Endothelial cell of umbilical vein (primary cell): ENCODE measurements at regions not wholly inside any gene's neighbourhood (a gene's known extent, or its start where the extent isn't known, plus 50 kb on each side); places are given as distances from the start of the nearest gene placed in this dataset.

Experiments
- BruUV-seq: library from RNA; stranded (reverse); fragments of 400-500 nt; replicated peaks from 2 replicates; lab custom pipeline; 2021; lab: Mats Ljungman, UMichigan
- CTCF ChIA-PET: fragments of 300-600, 350-600 bp; sonication (Branson Sonifier 250); formaldehyde crosslinking; loops from one replicate; lab custom pipeline; 2021; ENCODE audit warnings: antibody characterized with exemption, inconsistent platforms; lab: Charles Lee
- POLR2A ChIA-PET: fragments of 300-600, 350-600 bp; sonication (Branson Sonifier 250); formaldehyde crosslinking; loops from one replicate; lab custom pipeline; 2021; ENCODE audit warnings: antibody characterized with exemption, inconsistent platforms; lab: Charles Lee
- DNase-seq: peaks from one replicate; pipeline ENCODE4 v3.0.0-alpha.2; 2011; ENCODE audit warnings: low read depth, low spot score
- FAIRE-seq: peaks from 2 replicates; lab custom pipeline; 2011; peaks lifted over from hg19 to GRCh38; lab: Jason Lieb, UNC
- H2AFZ ChIP-seq: 2 replicates; pipeline ENCODE4 v1.6.0; 2012; ENCODE audit warnings: low read depth, low read length, control low read depth, inconsistent platforms
- H3K27ac ChIP-seq: 2 replicates; pipeline ENCODE4 v1.5.1; 2011; ENCODE audit warnings: low read depth, mild to moderate bottlenecking, control low read depth, low read length, moderate library complexity; ENCODE audit not compliant: insufficient read depth
- H3K27me3 ChIP-seq, 2 experiments: 2 replicates each; pipeline versions ENCODE4 v1.6.0 to v1.6.1; 2011; ENCODE audit warnings: low read length in 2 of 2, mixed read lengths in 1 of 2; ENCODE audit not compliant: control insufficient read depth in 2 of 2, insufficient read depth in 2 of 2
- H3K36me3 ChIP-seq, 2 experiments: 2 replicates in 1 of 2; 3 replicates in 1 of 2; pipeline ENCODE4 v1.5.1; 2011; ENCODE audit warnings: low read length in 2 of 2, mild to moderate bottlenecking in 1 of 2, moderate library complexity in 1 of 2; ENCODE audit not compliant: control insufficient read depth in 2 of 2, insufficient read depth in 2 of 2; ENCODE audit errors: extremely low read depth in 1 of 2
- H3K4me1 ChIP-seq: 3 replicates; pipeline ENCODE4 v1.5.1; 2011; ENCODE audit warnings: mild to moderate bottlenecking, low read length; ENCODE audit not compliant: control insufficient read depth, insufficient read depth; ENCODE audit errors: extremely low read depth
- H3K4me2 ChIP-seq: 2 replicates; pipeline ENCODE4 v1.6.1; 2011; ENCODE audit warnings: low read length, control low read depth, mixed read lengths; ENCODE audit not compliant: insufficient read depth
- H3K4me3 ChIP-seq, 3 experiments: fragments of 200-600 bp in 1 of 3; sonication (generic), shearing (Covaris generic) in 1 of 3; replicated peaks in 1 of 3; 2 replicates each; pipeline ENCODE4 v1.5.1; 2011 to 2016; ENCODE audit warnings: control low read depth in 3 of 3, low read length in 3 of 3, mild to moderate bottlenecking in 2 of 3, inconsistent platforms in 1 of 3, low read depth in 1 of 3, moderate library complexity in 1 of 3; ENCODE audit not compliant: insufficient read depth in 1 of 3
- H3K79me2 ChIP-seq: 2 replicates; pipeline ENCODE4 v1.6.0; 2012; ENCODE audit warnings: low read length, inconsistent platforms; ENCODE audit not compliant: control insufficient read depth, insufficient read depth
- H3K9ac ChIP-seq: replicated peaks from 2 replicates; pipeline ENCODE3; 2011; ENCODE audit warnings: low read length, control low read depth; ENCODE audit not compliant: insufficient read depth; ENCODE audit errors: extremely low read depth
- H3K9me1 ChIP-seq: replicated peaks from 3 replicates; pipeline ENCODE4 v1.6.0; 2011; ENCODE audit warnings: mild to moderate bottlenecking, low read length; ENCODE audit not compliant: control insufficient read depth, insufficient read depth; ENCODE audit errors: extremely low read depth
- H3K9me3 ChIP-seq: replicated peaks from 2 replicates; pipeline ENCODE4 v1.5.1; 2012; ENCODE audit warnings: low read length, inconsistent platforms; ENCODE audit not compliant: control insufficient read depth, insufficient read depth
- H4K20me1 ChIP-seq: replicated peaks from 2 replicates; pipeline ENCODE3; 2011; ENCODE audit warnings: mild to moderate bottlenecking, low read length; ENCODE audit not compliant: control insufficient read depth, insufficient read depth; ENCODE audit errors: extremely low read depth
- EZH2 ChIP-seq: IDR thresholded peaks from 2 replicates; pipeline ENCODE4 v1.6.1; 2012; ENCODE audit warnings: borderline replicate concordance, low read depth, mild to moderate bottlenecking, moderate library complexity, low read length, inconsistent platforms; ENCODE audit not compliant: severe bottlenecking
- FOS ChIP-seq: IDR thresholded peaks from 2 replicates; pipeline ENCODE4 v1.6.1; 2011; ENCODE audit warnings: mild to moderate bottlenecking, low read length, moderate library complexity, borderline replicate concordance; ENCODE audit not compliant: insufficient read depth
- GATA2 ChIP-seq: IDR thresholded peaks from 2 replicates; pipeline ENCODE4 v1.7.0; 2011; ENCODE audit warnings: low read depth, mild to moderate bottlenecking, moderate library complexity, mixed read lengths, low read length; ENCODE audit not compliant: insufficient read length, insufficient read depth
- JUN ChIP-seq: IDR thresholded peaks from 2 replicates; pipeline ENCODE4 v1.6.1; 2011; ENCODE audit warnings: borderline replicate concordance, low read depth; ENCODE audit not compliant: insufficient read length, insufficient read depth
- MYC ChIP-seq: IDR thresholded peaks from one replicate; pipeline ENCODE4 v1.6.1; 2011; ENCODE audit warnings: mild to moderate bottlenecking, low read depth, low read length
- POLR2A ChIP-seq: IDR thresholded peaks from 2 replicates; pipeline ENCODE4 v1.6.1; 2012; ENCODE audit warnings: low read depth, mild to moderate bottlenecking, control low read depth, low read length
- POLR2AphosphoS5 ChIP-seq: IDR thresholded peaks from 2 replicates; pipeline ENCODE4 v1.6.1; 2012; ENCODE audit warnings: low read depth, mild to moderate bottlenecking, control low read depth, low read length, moderate library complexity; ENCODE audit not compliant: insufficient read depth
- dilution Hi-C: fragments of 300-500 bp; cut with MboI; formaldehyde crosslinking; loops from one replicate; pipeline ENCODE4 v1.15.0; 2019; ENCODE audit warnings: low sequenced_read_pairs; ENCODE audit not compliant: extremely low pct_ligation_motif_present
- intact Hi-C: fragments of 100-400 bp; cut with micrococcal nuclease; formaldehyde crosslinking; loops from one replicate; pipeline ENCODE4 v1.10.0; 2022
- TF ChIP-seq, protein P1 (sequence below), 2 donors: IDR thresholded peaks; 1 replicate in 1 of 2; 2 replicates in 1 of 2; pipeline ENCODE4 v1.5.1; 2011; ENCODE audit warnings: low read length in 2 of 2, mild to moderate bottlenecking in 2 of 2, moderate library complexity in 2 of 2, control low read depth in 1 of 2, inconsistent platforms in 1 of 2, low read depth in 1 of 2; ENCODE audit not compliant: insufficient read depth in 1 of 2; ENCODE audit errors: extremely low read depth in 1 of 2
- TF ChIP-seq, protein P2 (sequence below): IDR thresholded peaks from 2 replicates; pipeline ENCODE4 v1.6.1; 2011; ENCODE audit not compliant: insufficient read depth, insufficient read length

DNA sequence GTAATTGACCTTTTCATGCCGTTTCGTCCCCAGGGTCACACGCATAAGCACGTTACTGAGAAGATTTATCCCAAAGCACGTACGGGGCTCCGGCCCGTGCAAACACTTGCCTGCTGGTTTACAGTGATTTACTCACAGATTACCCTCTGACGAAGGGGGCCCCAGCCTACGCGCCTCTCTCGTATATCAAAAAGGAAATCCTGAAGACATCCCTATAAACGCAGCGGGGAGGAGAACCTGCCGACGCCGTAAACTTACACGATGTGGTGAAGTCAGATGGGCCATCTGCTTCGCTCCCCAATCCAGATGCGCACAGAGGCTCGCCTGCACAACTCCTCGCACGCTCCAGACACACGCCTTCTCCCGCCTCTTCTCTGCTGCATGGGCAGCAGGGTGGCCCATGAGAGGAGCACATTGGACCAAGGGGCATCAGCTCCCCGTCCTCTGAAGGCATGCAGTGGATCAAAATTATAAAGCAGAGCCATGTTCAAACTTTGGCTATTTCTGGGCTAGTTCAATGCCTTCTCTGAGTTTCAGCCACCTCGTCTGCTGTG, 123.6 kb downstream of the MN1 start:
- peaks cover 3 to 10% of the 10 kb centered on the region in 2 experiments for H3K27me3 ChIP-seq
- intact Hi-C loops (no loop called here), dilution Hi-C loops (no loop called here)
- H3K9me3 ChIP-seq, result no peaks in the 10 kb centered on the region
- DNase-seq, result no peak
- H3K4me1 ChIP-seq, result no peaks in the 10 kb centered on the region
- H2AFZ ChIP-seq, result no peak overlapping the region
- no peaks in the 10 kb centered on the region for H4K20me1 ChIP-seq
- no peak overlapping the region for H3K9ac ChIP-seq
- no peak overlapping the region for H3K4me3 ChIP-seq
- no peak for FAIRE-seq
- no peaks in the 10 kb centered on the region for H3K9me1 ChIP-seq
- ChIA-PET CTCF (interaction anchor here (1.5 kb wide), 1 partner anchor 13 kb away, joined by 4 read pairs; no protein-coding TSS in a partner anchor), POLR2A (no interaction called here)
- no peaks in the 10 kb centered on the region for H3K79me2 ChIP-seq
- no TSS peak for BruUV-seq
- H3K36me3 ChIP-seq, result no peaks in the 10 kb centered on the region
- no peak overlapping the region for H3K27ac ChIP-seq
- H3K4me2 ChIP-seq, result no peak overlapping the region
- TF ChIP-seq FOS (no peak), GATA2 (no peak), JUN (no peak), MYC (no peak), POLR2A (no peak), POLR2AphosphoS5 (no peak), EZH2 (no peak)
- TF ChIP-seq, protein P1, sequence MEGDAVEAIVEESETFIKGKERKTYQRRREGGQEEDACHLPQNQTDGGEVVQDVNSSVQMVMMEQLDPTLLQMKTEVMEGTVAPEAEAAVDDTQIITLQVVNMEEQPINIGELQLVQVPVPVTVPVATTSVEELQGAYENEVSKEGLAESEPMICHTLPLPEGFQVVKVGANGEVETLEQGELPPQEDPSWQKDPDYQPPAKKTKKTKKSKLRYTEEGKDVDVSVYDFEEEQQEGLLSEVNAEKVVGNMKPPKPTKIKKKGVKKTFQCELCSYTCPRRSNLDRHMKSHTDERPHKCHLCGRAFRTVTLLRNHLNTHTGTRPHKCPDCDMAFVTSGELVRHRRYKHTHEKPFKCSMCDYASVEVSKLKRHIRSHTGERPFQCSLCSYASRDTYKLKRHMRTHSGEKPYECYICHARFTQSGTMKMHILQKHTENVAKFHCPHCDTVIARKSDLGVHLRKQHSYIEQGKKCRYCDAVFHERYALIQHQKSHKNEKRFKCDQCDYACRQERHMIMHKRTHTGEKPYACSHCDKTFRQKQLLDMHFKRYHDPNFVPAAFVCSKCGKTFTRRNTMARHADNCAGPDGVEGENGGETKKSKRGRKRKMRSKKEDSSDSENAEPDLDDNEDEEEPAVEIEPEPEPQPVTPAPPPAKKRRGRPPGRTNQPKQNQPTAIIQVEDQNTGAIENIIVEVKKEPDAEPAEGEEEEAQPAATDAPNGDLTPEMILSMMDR (IDR thresholded peaks at IDR 0.05; ENCODE audit: extremely low read depth in 1 of 2, insufficient read depth in 1 of 2, low read depth in 1 of 2, low read length in 2 of 2), result no peak
- TF ChIP-seq, protein P2, sequence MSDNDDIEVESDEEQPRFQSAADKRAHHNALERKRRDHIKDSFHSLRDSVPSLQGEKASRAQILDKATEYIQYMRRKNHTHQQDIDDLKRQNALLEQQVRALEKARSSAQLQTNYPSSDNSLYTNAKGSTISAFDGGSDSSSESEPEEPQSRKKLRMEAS, result no peak
